Endothelial cell (in vitro differentiated cells): ENCODE measurements at regions not wholly inside any gene's neighbourhood (a gene's known extent, or its start where the extent isn't known, plus 50 kb on each side); places are given as distances from the start of the nearest gene placed in this dataset.

Experiments
- DNase-seq: peaks from one replicate; pipeline ENCODE4 v3.0.0; 2021; ENCODE audit warnings: low spot score
- H3K27ac Mint-ChIP-seq: one replicate; pipeline ENCODE4 v1.8.0; 2021; ENCODE audit warnings: mixed read lengths, inconsistent platforms; ENCODE audit not compliant: unreplicated experiment
- H3K27me3 Mint-ChIP-seq: one replicate; pipeline ENCODE4 v1.8.0; 2021; ENCODE audit warnings: mild to moderate bottlenecking, moderate library complexity, mixed read lengths, inconsistent platforms; ENCODE audit not compliant: unreplicated experiment
- H3K36me3 Mint-ChIP-seq: one replicate; pipeline ENCODE4 v1.8.0; 2021; ENCODE audit warnings: mild to moderate bottlenecking, low read depth, mixed read lengths, inconsistent platforms; ENCODE audit not compliant: unreplicated experiment
- H3K4me1 Mint-ChIP-seq: one replicate; pipeline ENCODE4 v1.8.0; 2021; ENCODE audit warnings: mild to moderate bottlenecking, mixed read lengths, inconsistent platforms; ENCODE audit not compliant: unreplicated experiment
- H3K4me3 Mint-ChIP-seq: one replicate; pipeline ENCODE4 v1.8.0; 2021; ENCODE audit warnings: mild to moderate bottlenecking, mixed read lengths, inconsistent platforms; ENCODE audit not compliant: unreplicated experiment
- H3K9me3 Mint-ChIP-seq: one replicate; pipeline ENCODE4 v1.8.0; 2021; ENCODE audit warnings: mixed read lengths, inconsistent platforms; ENCODE audit not compliant: unreplicated experiment
- TF ChIP-seq, protein P1 (sequence below): fragments of 200-600 bp; sonication (generic); IDR thresholded peaks from one replicate; pipeline ENCODE4 v1.5.0; 2021; ENCODE audit warnings: antibody characterized with exemption; ENCODE audit not compliant: unreplicated experiment

DNA sequence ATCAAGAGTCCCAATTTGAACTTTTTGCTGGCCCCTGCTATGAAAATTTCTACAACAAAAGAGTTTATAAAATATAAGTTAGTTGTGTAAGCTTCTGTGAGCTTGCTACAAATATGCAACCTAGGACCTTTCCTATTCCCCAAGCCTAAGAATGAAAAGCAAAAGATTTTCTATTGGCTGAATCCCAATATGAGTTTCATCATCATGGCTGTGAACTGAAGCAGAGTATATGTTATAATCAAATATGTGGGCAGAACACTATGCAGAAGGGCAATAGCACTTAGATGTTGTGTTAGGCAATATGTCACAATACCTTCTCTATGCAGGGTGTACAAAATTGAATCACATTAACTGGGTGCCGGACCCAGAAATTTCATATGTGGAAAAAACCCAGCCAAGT, 1018.3 kb upstream of the AMELY start:
- Mint-ChIP-seq H3K9me3 (no peaks in the 10 kb centered on the region), H3K4me3 (no peak overlapping the region), H3K27me3 (no peaks in the 10 kb centered on the region), H3K36me3 (no peaks in the 10 kb centered on the region), H3K4me1 (no peaks in the 10 kb centered on the region), H3K27ac (no peak overlapping the region)
- TF ChIP-seq, protein P1, sequence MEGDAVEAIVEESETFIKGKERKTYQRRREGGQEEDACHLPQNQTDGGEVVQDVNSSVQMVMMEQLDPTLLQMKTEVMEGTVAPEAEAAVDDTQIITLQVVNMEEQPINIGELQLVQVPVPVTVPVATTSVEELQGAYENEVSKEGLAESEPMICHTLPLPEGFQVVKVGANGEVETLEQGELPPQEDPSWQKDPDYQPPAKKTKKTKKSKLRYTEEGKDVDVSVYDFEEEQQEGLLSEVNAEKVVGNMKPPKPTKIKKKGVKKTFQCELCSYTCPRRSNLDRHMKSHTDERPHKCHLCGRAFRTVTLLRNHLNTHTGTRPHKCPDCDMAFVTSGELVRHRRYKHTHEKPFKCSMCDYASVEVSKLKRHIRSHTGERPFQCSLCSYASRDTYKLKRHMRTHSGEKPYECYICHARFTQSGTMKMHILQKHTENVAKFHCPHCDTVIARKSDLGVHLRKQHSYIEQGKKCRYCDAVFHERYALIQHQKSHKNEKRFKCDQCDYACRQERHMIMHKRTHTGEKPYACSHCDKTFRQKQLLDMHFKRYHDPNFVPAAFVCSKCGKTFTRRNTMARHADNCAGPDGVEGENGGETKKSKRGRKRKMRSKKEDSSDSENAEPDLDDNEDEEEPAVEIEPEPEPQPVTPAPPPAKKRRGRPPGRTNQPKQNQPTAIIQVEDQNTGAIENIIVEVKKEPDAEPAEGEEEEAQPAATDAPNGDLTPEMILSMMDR = no peak
- no peak for DNase-seq

GRCh38 chrY:7924059-7924458, 1012.5 kb upstream of the AMELY start:
- no peaks in the 10 kb centered on the region for H3K27me3 Mint-ChIP-seq
- TF ChIP-seq, protein P1 = no peak
- no peak overlapping the region for H3K27ac Mint-ChIP-seq
- H3K36me3 Mint-ChIP-seq = no peaks in the 10 kb centered on the region
- H3K4me3 Mint-ChIP-seq = no peak overlapping the region
- no peak for DNase-seq
- H3K9me3 Mint-ChIP-seq = no peaks in the 10 kb centered on the region
- no peaks in the 10 kb centered on the region for H3K4me1 Mint-ChIP-seq

DNA sequence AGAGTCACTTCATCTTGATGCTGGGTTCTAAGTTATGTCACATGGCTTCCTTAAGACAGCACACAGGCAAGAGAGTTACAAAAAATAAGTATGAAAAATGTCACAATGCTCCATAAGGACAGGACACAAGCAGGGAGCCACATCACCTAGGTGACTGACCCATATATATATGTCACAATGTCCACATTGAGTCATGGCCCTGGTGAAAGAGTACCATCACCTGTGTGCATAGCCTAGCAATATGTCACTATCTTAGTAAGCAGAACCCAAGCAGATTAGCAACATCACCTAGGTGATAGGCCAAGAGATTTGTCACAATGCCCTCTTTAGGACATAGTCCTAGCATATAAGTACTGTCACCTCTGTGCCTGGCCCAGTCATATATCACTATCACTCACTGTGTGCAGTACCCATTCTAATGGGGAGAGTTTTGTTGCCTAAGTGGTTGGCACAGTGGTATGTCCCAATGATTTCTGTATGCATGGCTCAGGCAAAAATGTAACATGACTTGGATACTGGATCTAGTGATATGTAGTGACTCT, 1012.0 kb upstream of the AMELY start:
- Mint-ChIP-seq H3K4me1 (no peaks in the 10 kb centered on the region), H3K9me3 (no peaks in the 10 kb centered on the region)
- no peak for DNase-seq

GRCh38 chrY:7920382-7920781, 1008.8 kb upstream of the AMELY start:
- no peaks in the 10 kb centered on the region for H3K36me3 Mint-ChIP-seq
- H3K9me3 Mint-ChIP-seq = no peaks in the 10 kb centered on the region
- TF ChIP-seq, protein P1 = no peak
- H3K27ac Mint-ChIP-seq = no peak overlapping the region
- H3K27me3 Mint-ChIP-seq = no peaks in the 10 kb centered on the region
- DNase-seq = no peak
- H3K4me3 Mint-ChIP-seq = no peak overlapping the region
- no peaks in the 10 kb centered on the region for H3K4me1 Mint-ChIP-seq

More for the DNA sequence above, 1012.0 kb upstream of the AMELY start:
- no peak overlapping the region for H3K27ac Mint-ChIP-seq
- TF ChIP-seq, protein P1 = no peak
- H3K27me3 Mint-ChIP-seq = no peaks in the 10 kb centered on the region
- no peaks in the 10 kb centered on the region for H3K36me3 Mint-ChIP-seq
- no peak overlapping the region for H3K4me3 Mint-ChIP-seq

DNA sequence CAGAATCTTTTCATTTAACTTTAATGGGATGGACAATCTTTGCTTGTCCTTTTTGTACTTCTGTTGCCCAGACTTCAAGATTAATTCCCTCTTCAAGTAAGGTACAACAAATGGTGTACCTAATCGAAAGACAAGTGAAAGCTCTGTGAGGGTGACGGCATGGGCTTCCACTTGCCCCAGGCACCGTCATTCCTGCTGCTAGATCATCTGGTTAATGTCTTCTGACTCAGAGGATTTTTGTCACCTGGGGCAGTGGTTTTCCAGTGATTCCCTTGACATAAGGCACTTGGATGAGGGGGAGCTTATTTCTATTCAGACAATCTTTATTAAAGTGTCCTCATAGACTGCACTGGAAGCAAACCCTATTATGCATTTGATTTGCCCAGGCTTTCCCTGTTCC, 977.0 kb upstream of the AMELY start:
- H3K27me3 Mint-ChIP-seq = peaks cover 3% of the 10 kb centered on the region
- DNase-seq = no peak
- TF ChIP-seq, protein P1 = no peak
- H3K9me3 Mint-ChIP-seq = no peaks in the 10 kb centered on the region
- no peaks in the 10 kb centered on the region for H3K36me3 Mint-ChIP-seq
- no peak overlapping the region for H3K4me3 Mint-ChIP-seq
- no peak overlapping the region for H3K27ac Mint-ChIP-seq
- H3K4me1 Mint-ChIP-seq = peaks cover 2% of the 10 kb centered on the region
